K562 (cell line): ENCODE measurements at regions not wholly inside any gene's neighbourhood (a gene's known extent, or its start where the extent isn't known, plus 50 kb on each side); places are given as distances from the start of the nearest gene placed in this dataset.

Experiments
- BRCA1 ChIP-seq, 2 experiments: fragments of 450-650 bp in 1 of 2; sonication (generic) in 1 of 2; formaldehyde crosslinking in 1 of 2; IDR thresholded peaks; 2 replicates each; pipeline versions ENCODE4 v1.5.0 to v1.6.1; 2017 to 2020; ENCODE audit warnings: mild to moderate bottlenecking in 1 of 2, missing genetic modification reagents in 1 of 2
- FOXP1 ChIP-seq: sonication (generic); formaldehyde crosslinking; IDR thresholded peaks from 2 replicates; pipeline ENCODE4 v1.8.0; 2022; ENCODE audit warnings: mild to moderate bottlenecking, missing genetic modification reagents
- MGA ChIP-seq: fragments of 450-650 bp; IDR thresholded peaks from 2 replicates; pipeline ENCODE4 v1.6.1; 2016; ENCODE audit warnings: mild to moderate bottlenecking, moderate library complexity
- NFXL1 ChIP-seq: fragments of 450-650 bp; formaldehyde crosslinking; IDR thresholded peaks from 2 replicates; pipeline ENCODE4 v1.4.0; 2021; ENCODE audit warnings: mild to moderate bottlenecking
- ZNF347 ChIP-seq: fragments of 450-650 bp; formaldehyde crosslinking; IDR thresholded peaks from 2 replicates; pipeline ENCODE4 v1.4.0; 2020; ENCODE audit warnings: low read depth, mild to moderate bottlenecking, moderate library complexity
- ZNF699 ChIP-seq: fragments of 250-450 bp; sonication (Bioruptor Pico); IDR thresholded peaks from 2 replicates; pipeline ENCODE4 v1.8.0; 2021; ENCODE audit warnings: mild to moderate bottlenecking, moderate library complexity; ENCODE audit not compliant: insufficient replicate concordance
- ZZZ3 ChIP-seq: fragments of 450-650 bp; IDR thresholded peaks from 2 replicates; pipeline ENCODE4 v1.6.1; 2016; ENCODE audit warnings: antibody characterized with exemption, mild to moderate bottlenecking, moderate library complexity
- TF ChIP-seq, protein P1 (sequence below), 2 experiments: fragments of 450-650 bp; IDR thresholded peaks; 2 replicates each; pipeline ENCODE4 v1.6.1; 2018; ENCODE audit warnings: mild to moderate bottlenecking in 2 of 2, low read depth in 1 of 2; ENCODE audit not compliant: partially characterized antibody in 2 of 2
- TF ChIP-seq, protein P2 (sequence below): sonication (generic); formaldehyde crosslinking; IDR thresholded peaks from 2 replicates; pipeline ENCODE4 v1.8.0; 2023; ENCODE audit warnings: mild to moderate bottlenecking, missing genetic modification reagents

- TF ChIP-seq MGA (no peak), FOXP1 (CRISPR knock-in tag) (no peak), ZNF347 (CRISPR knock-in tag) (no peak), ZNF699 (no peak), NFXL1 (CRISPR knock-in tag) (no peak), ZZZ3 (no peak), BRCA1 (IDR thresholded peaks at IDR 0.05) (no peak), BRCA1 (CRISPR knock-in tag; IDR thresholded peaks at IDR 0.05) (no peak)
- TF ChIP-seq, protein P1, sequence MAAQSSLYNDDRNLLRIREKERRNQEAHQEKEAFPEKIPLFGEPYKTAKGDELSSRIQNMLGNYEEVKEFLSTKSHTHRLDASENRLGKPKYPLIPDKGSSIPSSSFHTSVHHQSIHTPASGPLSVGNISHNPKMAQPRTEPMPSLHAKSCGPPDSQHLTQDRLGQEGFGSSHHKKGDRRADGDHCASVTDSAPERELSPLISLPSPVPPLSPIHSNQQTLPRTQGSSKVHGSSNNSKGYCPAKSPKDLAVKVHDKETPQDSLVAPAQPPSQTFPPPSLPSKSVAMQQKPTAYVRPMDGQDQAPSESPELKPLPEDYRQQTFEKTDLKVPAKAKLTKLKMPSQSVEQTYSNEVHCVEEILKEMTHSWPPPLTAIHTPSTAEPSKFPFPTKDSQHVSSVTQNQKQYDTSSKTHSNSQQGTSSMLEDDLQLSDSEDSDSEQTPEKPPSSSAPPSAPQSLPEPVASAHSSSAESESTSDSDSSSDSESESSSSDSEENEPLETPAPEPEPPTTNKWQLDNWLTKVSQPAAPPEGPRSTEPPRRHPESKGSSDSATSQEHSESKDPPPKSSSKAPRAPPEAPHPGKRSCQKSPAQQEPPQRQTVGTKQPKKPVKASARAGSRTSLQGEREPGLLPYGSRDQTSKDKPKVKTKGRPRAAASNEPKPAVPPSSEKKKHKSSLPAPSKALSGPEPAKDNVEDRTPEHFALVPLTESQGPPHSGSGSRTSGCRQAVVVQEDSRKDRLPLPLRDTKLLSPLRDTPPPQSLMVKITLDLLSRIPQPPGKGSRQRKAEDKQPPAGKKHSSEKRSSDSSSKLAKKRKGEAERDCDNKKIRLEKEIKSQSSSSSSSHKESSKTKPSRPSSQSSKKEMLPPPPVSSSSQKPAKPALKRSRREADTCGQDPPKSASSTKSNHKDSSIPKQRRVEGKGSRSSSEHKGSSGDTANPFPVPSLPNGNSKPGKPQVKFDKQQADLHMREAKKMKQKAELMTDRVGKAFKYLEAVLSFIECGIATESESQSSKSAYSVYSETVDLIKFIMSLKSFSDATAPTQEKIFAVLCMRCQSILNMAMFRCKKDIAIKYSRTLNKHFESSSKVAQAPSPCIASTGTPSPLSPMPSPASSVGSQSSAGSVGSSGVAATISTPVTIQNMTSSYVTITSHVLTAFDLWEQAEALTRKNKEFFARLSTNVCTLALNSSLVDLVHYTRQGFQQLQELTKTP (IDR thresholded peaks at IDR 0.05; ENCODE audit: low read depth in 1 of 2, partially characterized antibody in 2 of 2): no peak
- TF ChIP-seq, protein P2, sequence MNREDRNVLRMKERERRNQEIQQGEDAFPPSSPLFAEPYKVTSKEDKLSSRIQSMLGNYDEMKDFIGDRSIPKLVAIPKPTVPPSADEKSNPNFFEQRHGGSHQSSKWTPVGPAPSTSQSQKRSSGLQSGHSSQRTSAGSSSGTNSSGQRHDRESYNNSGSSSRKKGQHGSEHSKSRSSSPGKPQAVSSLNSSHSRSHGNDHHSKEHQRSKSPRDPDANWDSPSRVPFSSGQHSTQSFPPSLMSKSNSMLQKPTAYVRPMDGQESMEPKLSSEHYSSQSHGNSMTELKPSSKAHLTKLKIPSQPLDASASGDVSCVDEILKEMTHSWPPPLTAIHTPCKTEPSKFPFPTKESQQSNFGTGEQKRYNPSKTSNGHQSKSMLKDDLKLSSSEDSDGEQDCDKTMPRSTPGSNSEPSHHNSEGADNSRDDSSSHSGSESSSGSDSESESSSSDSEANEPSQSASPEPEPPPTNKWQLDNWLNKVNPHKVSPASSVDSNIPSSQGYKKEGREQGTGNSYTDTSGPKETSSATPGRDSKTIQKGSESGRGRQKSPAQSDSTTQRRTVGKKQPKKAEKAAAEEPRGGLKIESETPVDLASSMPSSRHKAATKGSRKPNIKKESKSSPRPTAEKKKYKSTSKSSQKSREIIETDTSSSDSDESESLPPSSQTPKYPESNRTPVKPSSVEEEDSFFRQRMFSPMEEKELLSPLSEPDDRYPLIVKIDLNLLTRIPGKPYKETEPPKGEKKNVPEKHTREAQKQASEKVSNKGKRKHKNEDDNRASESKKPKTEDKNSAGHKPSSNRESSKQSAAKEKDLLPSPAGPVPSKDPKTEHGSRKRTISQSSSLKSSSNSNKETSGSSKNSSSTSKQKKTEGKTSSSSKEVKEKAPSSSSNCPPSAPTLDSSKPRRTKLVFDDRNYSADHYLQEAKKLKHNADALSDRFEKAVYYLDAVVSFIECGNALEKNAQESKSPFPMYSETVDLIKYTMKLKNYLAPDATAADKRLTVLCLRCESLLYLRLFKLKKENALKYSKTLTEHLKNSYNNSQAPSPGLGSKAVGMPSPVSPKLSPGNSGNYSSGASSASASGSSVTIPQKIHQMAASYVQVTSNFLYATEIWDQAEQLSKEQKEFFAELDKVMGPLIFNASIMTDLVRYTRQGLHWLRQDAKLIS (CRISPR knock-in tag): no peak
Observed at GRCh38 chr3:102163818-102164154, 271.0 kb upstream of the ZPLD1 start (continued).
